HL-60 (cell line): ENCODE measurements at regions not wholly inside any gene's neighbourhood (a gene's known extent, or its start where the extent isn't known, plus 50 kb on each side); places are given as distances from the start of the nearest gene placed in this dataset.

Experiments
- DNase-seq, 2 experiments: peaks; one replicate each; pipeline ENCODE4 v3.0.0-alpha.2; 2010 to 2020; ENCODE audit warnings: low read depth in 1 of 2, low spot score in 1 of 2
- H3K27ac ChIP-seq: fragments of 250-450 bp; sonication (Bioruptor Pico); replicated peaks from 2 replicates; pipeline ENCODE4 v1.5.1; 2020; ENCODE audit warnings: mild to moderate bottlenecking, moderate library complexity
- H3K27me3 ChIP-seq: fragments of 250-450 bp; sonication (Bioruptor Pico); 2 replicates; pipeline ENCODE4 v1.5.1; 2021; ENCODE audit warnings: mild to moderate bottlenecking, moderate library complexity; ENCODE audit not compliant: insufficient read depth, poor library complexity, severe bottlenecking
- H3K4me3 ChIP-seq: replicated peaks from 2 replicates; pipeline ENCODE4 v1.5.1; 2011; ENCODE audit warnings: mild to moderate bottlenecking, control low read depth, low read length; ENCODE audit not compliant: insufficient read depth
- CTCF ChIP-seq: IDR thresholded peaks from one replicate; pipeline ENCODE4 v1.5.1; 2011; ENCODE audit warnings: low read length, control low read depth, inconsistent platforms; ENCODE audit not compliant: insufficient read depth
- GABPA ChIP-seq: IDR thresholded peaks from 2 replicates; pipeline ENCODE4 v1.6.1; 2012; ENCODE audit warnings: low read depth
- POLR2AphosphoS5 ChIP-seq: IDR thresholded peaks from 2 replicates; pipeline ENCODE4 v1.6.1; 2012; ENCODE audit warnings: low read depth
- REST ChIP-seq: IDR thresholded peaks from 2 replicates; pipeline ENCODE4 v1.6.1; 2012; ENCODE audit warnings: low read depth; ENCODE audit not compliant: insufficient replicate concordance
- SPI1 ChIP-seq: IDR thresholded peaks from 2 replicates; pipeline ENCODE4 v1.6.1; 2012; ENCODE audit warnings: low read depth, mild to moderate bottlenecking, borderline replicate concordance

GRCh38 chr4:135508006-135508714 is 1306.6 kb upstream of the PABPC4L start:
- DNase-seq, result no peak
- Histone ChIP-seq H3K27me3 (no peaks in the 10 kb centered on the region), H3K4me3 (no peak overlapping the region), H3K27ac (no peak overlapping the region)
- TF ChIP-seq GABPA (no peak), POLR2AphosphoS5 (no peak), CTCF (no peak), REST (no peak), SPI1 (no peak)

- DNase-seq, result no peak
- Histone ChIP-seq H3K27ac (no peak overlapping the region), H3K27me3 (no peaks in the 10 kb centered on the region), H3K4me3 (no peak overlapping the region)
- TF ChIP-seq SPI1, result no peak
- no peak for TF ChIP-seq GABPA
- no peak for TF ChIP-seq POLR2AphosphoS5
- no peak for TF ChIP-seq CTCF
- no peak for TF ChIP-seq REST
Measured at GRCh38 chr4:135497563-135498152, 1296.1 kb upstream of the PABPC4L start.

GRCh38 chr4:135492439-135492838 is 1290.8 kb upstream of the PABPC4L start:
- no peaks in the 10 kb centered on the region for H3K27me3 ChIP-seq
- no peak for TF ChIP-seq POLR2AphosphoS5
- TF ChIP-seq GABPA, result no peak
- no peak for TF ChIP-seq REST
- no peak for TF ChIP-seq SPI1
- no peak for TF ChIP-seq CTCF
- H3K27ac ChIP-seq, result no peak overlapping the region
- H3K4me3 ChIP-seq, result no peak overlapping the region
- no peak for DNase-seq
